H1 (cell line): ENCODE measurements at regions not wholly inside any gene's neighbourhood (a gene's known extent, or its start where the extent isn't known, plus 50 kb on each side); places are given as distances from the start of the nearest gene placed in this dataset.

Experiments used
- CTCF ChIA-PET: fragments of 300-600 bp; sonication (Branson Sonifier 250); formaldehyde crosslinking; loops from one replicate; lab custom pipeline; 2021; ENCODE audit not compliant: partially characterized antibody; lab: Charles Lee
- POLR2A ChIA-PET: fragments of 300-600 bp; sonication (Branson Sonifier 250); formaldehyde crosslinking; loops from one replicate; lab custom pipeline; 2021; ENCODE audit warnings: inconsistent platforms; ENCODE audit not compliant: partially characterized antibody; lab: Charles Lee
- DNase-seq, 2 experiments: peaks; one replicate each; pipeline versions ENCODE4 v3.0.0 to v3.0.0-alpha.2; 2010 to 2022; ENCODE audit warnings: low spot score in 2 of 2, low read depth in 1 of 2, mixed read lengths in 1 of 2
- FAIRE-seq: peaks from 2 replicates; lab custom pipeline; 2011; peaks lifted over from hg19 to GRCh38; lab: Jason Lieb, UNC
- H2AFZ ChIP-seq: 2 replicates; pipeline ENCODE4 v1.8.1; 2012; ENCODE audit warnings: low read length, inconsistent platforms
- H2AK5ac ChIP-seq: 2 replicates; pipeline ENCODE4 v1.6.1; 2013; ENCODE audit warnings: low read depth, low read length
- H2BK120ac ChIP-seq: replicated peaks from 2 replicates; pipeline ENCODE3; 2013; ENCODE audit warnings: low read depth, low read length, inconsistent platforms
- H2BK12ac ChIP-seq: 2 replicates; pipeline ENCODE4 v1.6.1; 2013; ENCODE audit warnings: low read depth, low read length
- H2BK15ac ChIP-seq: 2 replicates; pipeline ENCODE4 v1.6.1; 2013; ENCODE audit warnings: low read length
- H2BK20ac ChIP-seq: 2 replicates; pipeline ENCODE4 v1.6.1; 2013; ENCODE audit warnings: low read length
- H2BK5ac ChIP-seq: 2 replicates; pipeline ENCODE4 v1.6.1; 2013; ENCODE audit warnings: low read depth, low read length
- H3K14ac ChIP-seq: 2 replicates; pipeline ENCODE4 v1.6.1; 2013; ENCODE audit warnings: inconsistent platforms; ENCODE audit not compliant: insufficient read length
- H3K18ac ChIP-seq: 2 replicates; pipeline ENCODE4 v1.6.1; 2013; ENCODE audit warnings: low read length; ENCODE audit errors: extremely low read depth
- H3K23ac ChIP-seq: 2 replicates; pipeline ENCODE4 v1.6.1; 2013; ENCODE audit warnings: inconsistent platforms; ENCODE audit not compliant: insufficient read length
- H3K23me2 ChIP-seq: 2 replicates; pipeline ENCODE4 v1.6.1; 2013; ENCODE audit warnings: low read depth, low read length
- H3K27ac ChIP-seq: 2 replicates; pipeline ENCODE4 v1.6.1; 2011; ENCODE audit warnings: low read depth, low read length, inconsistent platforms
- H3K27me3 ChIP-seq, 4 experiments: replicated peaks in 1 of 4; 1 replicate in 1 of 4; 2 replicates in 3 of 4; pipeline versions ENCODE4 v1.6.1 to v1.8.1; 2011 to 2013; ENCODE audit warnings: low read length in 3 of 4, mild to moderate bottlenecking in 3 of 4, inconsistent platforms in 2 of 4, mixed read lengths in 2 of 4, moderate library complexity in 1 of 4; ENCODE audit not compliant: control insufficient read depth in 3 of 4, insufficient read depth in 3 of 4; ENCODE audit errors: extremely low read depth in 1 of 4
- H3K36me3 ChIP-seq, 4 experiments: 2 replicates each; pipeline versions ENCODE4 v1.6.1 to v1.8.1; 2011 to 2013; ENCODE audit warnings: mild to moderate bottlenecking in 4 of 4, low read length in 3 of 4, moderate library complexity in 2 of 4, control low read depth in 1 of 4, inconsistent platforms in 1 of 4; ENCODE audit not compliant: insufficient read depth in 4 of 4, control insufficient read depth in 2 of 4
- H3K4ac ChIP-seq: replicated peaks from 2 replicates; pipeline ENCODE3; 2013; ENCODE audit warnings: low read length, low read depth, mixed read lengths, inconsistent platforms; ENCODE audit not compliant: insufficient read length
- H3K4me1 ChIP-seq, 4 experiments: replicated peaks in 1 of 4; 1 replicate in 1 of 4; 2 replicates in 3 of 4; pipeline versions ENCODE4 v1.6.1 to v1.8.1; 2011 to 2013; ENCODE audit warnings: low read length in 3 of 4, inconsistent platforms in 2 of 4, mixed read lengths in 1 of 4; ENCODE audit not compliant: insufficient read depth in 4 of 4, control insufficient read depth in 3 of 4
- H3K4me2 ChIP-seq, 2 experiments: 2 replicates each; pipeline versions ENCODE4 v1.6.1 to v1.8.1; 2011 to 2013; ENCODE audit warnings: low read depth in 2 of 2, low read length in 2 of 2, control low read depth in 1 of 2, inconsistent platforms in 1 of 2, mild to moderate bottlenecking in 1 of 2; ENCODE audit not compliant: insufficient read depth in 1 of 2
- H3K4me3 ChIP-seq, 4 experiments: fragments of 200-600, 300-600 bp in 1 of 4; sonication (generic), shearing (Covaris generic), sonication (Bioruptor Twin) in 1 of 4; 2 replicates each; pipeline versions ENCODE4 v1.5.1 to v1.8.1; 2011 to 2016; ENCODE audit warnings: low read length in 4 of 4, low read depth in 3 of 4, control low read depth in 2 of 4, inconsistent platforms in 2 of 4, mild to moderate bottlenecking in 2 of 4, mixed read lengths in 1 of 4, moderate library complexity in 1 of 4; ENCODE audit not compliant: insufficient read depth in 2 of 4; ENCODE audit errors: extremely low read depth in 1 of 4
- H3K56ac ChIP-seq: replicated peaks from 2 replicates; pipeline ENCODE3; 2013; ENCODE audit warnings: low read depth, mild to moderate bottlenecking, mixed read lengths, low read length, inconsistent platforms; ENCODE audit not compliant: insufficient read length
- H3K79me1 ChIP-seq: 2 replicates; pipeline ENCODE4 v1.6.1; 2013; ENCODE audit warnings: low read depth, low read length, control low read depth
- H3K79me2 ChIP-seq, 2 experiments: 2 replicates each; pipeline versions ENCODE4 v1.6.1 to v1.8.1; 2012 to 2013; ENCODE audit warnings: low read length in 2 of 2, mild to moderate bottlenecking in 2 of 2, inconsistent platforms in 1 of 2; ENCODE audit not compliant: insufficient read depth in 2 of 2, control insufficient read depth in 1 of 2
- H3K9ac ChIP-seq, 4 experiments: replicated peaks in 1 of 4; 1 replicate in 1 of 4; 2 replicates in 3 of 4; pipeline versions ENCODE4 v1.6.1 to v1.8.1; 2011 to 2013; ENCODE audit warnings: low read depth in 3 of 4, low read length in 3 of 4, control low read depth in 2 of 4, mild to moderate bottlenecking in 2 of 4, moderate library complexity in 2 of 4, inconsistent platforms in 1 of 4; ENCODE audit errors: extremely low read depth in 1 of 4
- H3K9me3 ChIP-seq, 2 experiments: 2 replicates each; pipeline versions ENCODE4 v1.6.1 to v1.8.1; 2012 to 2013; ENCODE audit warnings: mild to moderate bottlenecking in 2 of 2, moderate library complexity in 2 of 2, control low read depth in 1 of 2, inconsistent platforms in 1 of 2, low read depth in 1 of 2, low read length in 1 of 2, mixed read lengths in 1 of 2; ENCODE audit not compliant: insufficient read depth in 2 of 2
- H4K20me1 ChIP-seq, 2 experiments: replicated peaks in 1 of 2; 2 replicates each; pipeline versions ENCODE3 to v1.8.1; 2011 to 2013; ENCODE audit warnings: inconsistent platforms in 2 of 2, low read length in 2 of 2, mild to moderate bottlenecking in 1 of 2; ENCODE audit not compliant: insufficient read depth in 2 of 2, control insufficient read depth in 1 of 2
- H4K5ac ChIP-seq: 2 replicates; pipeline ENCODE4 v1.6.1; 2013; ENCODE audit warnings: low read length, low read depth, mixed read lengths, inconsistent platforms; ENCODE audit not compliant: insufficient read length
- H4K8ac ChIP-seq: 2 replicates; pipeline ENCODE4 v1.8.0; 2013; ENCODE audit warnings: mild to moderate bottlenecking, moderate library complexity, low read length, inconsistent platforms; ENCODE audit not compliant: insufficient read depth; ENCODE audit errors: extremely low read depth
- H4K91ac ChIP-seq: replicated peaks from 2 replicates; pipeline ENCODE3; 2013; ENCODE audit warnings: low read length, mixed read lengths, inconsistent platforms; ENCODE audit not compliant: insufficient read length
- KDM1A ChIP-seq: fragments of 200-600, 300-600 bp; sonication (generic); IDR thresholded peaks from 2 replicates; pipeline ENCODE4 v1.7.1; 2016; ENCODE audit warnings: mild to moderate bottlenecking, low read length, borderline replicate concordance
- SIN3A ChIP-seq, 2 experiments: IDR thresholded peaks in 1 of 2; conservative IDR thresholded peaks in 1 of 2; 2 replicates each; pipeline ENCODE4 v1.6.1; 2011 to 2012; ENCODE audit warnings: low read length in 2 of 2, improper control_type of control experiment in 1 of 2, low read depth in 1 of 2, mild to moderate bottlenecking in 1 of 2
- TEAD4 ChIP-seq: IDR thresholded peaks from 2 replicates; pipeline ENCODE4 v1.6.1; 2012; ENCODE audit warnings: low read depth, low read length, inconsistent platforms, mixed read lengths
- WGBS, 2 experiments: shearing (Covaris generic) in 1 of 2; methylation state at CpG; one replicate each; pipeline versions ENCODE4 v1.1.6 to v1.1.7; 2013 to 2015; ENCODE audit warnings: low lambda C conversion rate in 2 of 2, mixed read lengths in 2 of 2, inconsistent platforms in 1 of 2, low coverage in 1 of 2, missing lambda C conversion rate in 1 of 2; ENCODE audit not compliant: insufficient replicate concordance in 2 of 2, insufficient coverage in 1 of 2, insufficient read length in 1 of 2; ENCODE audit errors: extremely low coverage in 1 of 2, missing lambda C conversion rate in 1 of 2; 5-methylcytosine and 5-hydroxymethylcytosine counted together

- Histone ChIP-seq H3K23ac (no peak overlapping the region), H3K9ac (no peak overlapping the region), H3K56ac (no peak overlapping the region), H4K20me1 (no peaks in the 10 kb centered on the region), H3K4me1 (no peaks in the 10 kb centered on the region), H2AFZ (no peak overlapping the region), H3K4me3 (no peak overlapping the region), H3K4ac (no peak overlapping the region), H2BK120ac (no peak overlapping the region), H3K27me3 (no peaks in the 10 kb centered on the region), H3K27ac (no peak overlapping the region), H3K79me2 (no peaks in the 10 kb centered on the region), H2AK5ac (no peak overlapping the region), H2BK15ac (no peak overlapping the region), H3K36me3 (no peaks in the 10 kb centered on the region), H3K18ac (no peak overlapping the region), H3K9me3 (no peaks in the 10 kb centered on the region), H3K79me1 (no peaks in the 10 kb centered on the region), H3K23me2 (no peaks in the 10 kb centered on the region), H4K91ac (no peak overlapping the region), H4K5ac (no peak overlapping the region), H2BK5ac (no peak overlapping the region), H2BK20ac (no peak overlapping the region), H3K4me2 (no peak overlapping the region), H4K8ac (no peak overlapping the region), H2BK12ac (no peak overlapping the region), H3K14ac (no peak overlapping the region)
- 87% methylated on average over 13 of the region's 13 CpGs; no CpG with 5 or more reads in 1 of the 2 experiments for WGBS, 2 experiments
- FAIRE-seq (no peak), DNase-seq (no peak)
- POLR2A ChIA-PET: interaction anchor here (2.1 kb wide), 1 partner anchor 18 kb away, joined by 8 read pairs; no protein-coding TSS in a partner anchor
- CTCF ChIA-PET: no interaction called here
- no peak for TF ChIP-seq TEAD4
- TF ChIP-seq KDM1A: no peak
- TF ChIP-seq SIN3A (conservative IDR thresholded peaks at IDR 0.05 in 1 of 2, IDR thresholded peaks at IDR 0.05 in 1 of 2; ENCODE audit: low read depth in 1 of 2, low read length in 2 of 2): no peak
Observed at GRCh38 chr4:152063621-152064240, 302.9 kb upstream of the GATB start.
